ENCODE measurements at regions not wholly inside any gene's neighbourhood (a gene's known extent, or its start where the extent isn't known, plus 50 kb on each side); places are given as distances from the start of the nearest gene placed in this dataset.

DNA sequence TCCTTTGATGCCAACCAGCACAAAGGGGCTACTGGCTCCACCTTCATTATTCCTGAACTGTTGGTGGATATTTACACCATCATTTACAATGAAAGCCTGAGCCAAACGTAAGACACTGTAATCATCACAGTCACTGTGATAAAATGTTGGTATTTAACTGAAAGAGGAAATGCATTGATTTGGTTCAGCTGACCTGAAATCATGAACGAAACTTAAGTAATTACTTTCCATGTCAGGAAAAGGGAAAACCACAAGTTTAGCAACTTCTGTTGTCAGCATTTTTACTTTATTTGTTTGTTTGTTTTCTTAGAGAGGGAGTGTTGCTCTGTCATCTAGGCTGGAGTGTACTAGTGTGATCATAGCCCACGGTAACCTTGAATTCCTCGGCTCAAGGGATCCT lies 247.8 kb upstream of the FAM47A start:
- TF ChIP-seq, protein P1, sequence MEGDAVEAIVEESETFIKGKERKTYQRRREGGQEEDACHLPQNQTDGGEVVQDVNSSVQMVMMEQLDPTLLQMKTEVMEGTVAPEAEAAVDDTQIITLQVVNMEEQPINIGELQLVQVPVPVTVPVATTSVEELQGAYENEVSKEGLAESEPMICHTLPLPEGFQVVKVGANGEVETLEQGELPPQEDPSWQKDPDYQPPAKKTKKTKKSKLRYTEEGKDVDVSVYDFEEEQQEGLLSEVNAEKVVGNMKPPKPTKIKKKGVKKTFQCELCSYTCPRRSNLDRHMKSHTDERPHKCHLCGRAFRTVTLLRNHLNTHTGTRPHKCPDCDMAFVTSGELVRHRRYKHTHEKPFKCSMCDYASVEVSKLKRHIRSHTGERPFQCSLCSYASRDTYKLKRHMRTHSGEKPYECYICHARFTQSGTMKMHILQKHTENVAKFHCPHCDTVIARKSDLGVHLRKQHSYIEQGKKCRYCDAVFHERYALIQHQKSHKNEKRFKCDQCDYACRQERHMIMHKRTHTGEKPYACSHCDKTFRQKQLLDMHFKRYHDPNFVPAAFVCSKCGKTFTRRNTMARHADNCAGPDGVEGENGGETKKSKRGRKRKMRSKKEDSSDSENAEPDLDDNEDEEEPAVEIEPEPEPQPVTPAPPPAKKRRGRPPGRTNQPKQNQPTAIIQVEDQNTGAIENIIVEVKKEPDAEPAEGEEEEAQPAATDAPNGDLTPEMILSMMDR (conservative IDR thresholded peaks at IDR 0.05; ENCODE audit: low read length), result no peak
- TF ChIP-seq EZH2phosphoT487 (IDR thresholded peaks at IDR 0.05; ENCODE audit: borderline replicate concordance), result no peak
